ENCODE measurements at regions not wholly inside any gene's neighbourhood (a gene's known extent, or its start where the extent isn't known, plus 50 kb on each side); places are given as distances from the start of the nearest gene placed in this dataset.

DNA sequence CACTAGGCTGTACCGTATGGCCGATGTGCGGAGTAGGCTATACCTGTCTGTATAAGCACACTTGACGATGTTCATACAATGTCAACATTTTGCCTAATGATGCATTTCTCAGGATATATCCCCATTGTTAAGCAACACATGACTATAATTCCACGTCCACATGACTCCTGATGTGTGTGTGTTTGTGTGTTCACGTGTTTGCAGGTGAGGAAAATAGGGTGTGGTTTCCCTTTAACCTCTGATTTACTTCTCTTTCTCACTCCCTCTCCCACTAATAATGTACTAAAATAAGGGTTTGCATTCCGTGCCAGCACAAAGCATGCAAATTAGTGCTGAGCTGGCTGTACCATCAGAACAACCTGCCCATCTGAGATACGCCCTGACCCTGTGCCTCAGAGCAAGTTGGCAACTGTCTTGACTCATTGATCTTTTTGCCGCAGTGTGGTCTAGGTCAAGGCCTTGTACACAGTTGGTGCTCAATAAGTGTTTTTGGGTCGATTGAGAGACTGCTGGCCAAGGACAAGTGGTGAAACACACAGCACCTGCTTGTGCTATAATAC, 64.6 kb upstream of the DOCK1 start:
- Histone ChIP-seq H3K9me3 (ENCODE audit: control insufficient read depth in 2 of 3, insufficient read depth in 1 of 3, low read length in 3 of 3) (no peaks in the 10 kb centered on the region), H3K36me3 (ENCODE audit: control insufficient read depth in 2 of 3, insufficient read depth in 3 of 3, low read length in 3 of 3) (no peaks in the 10 kb centered on the region), H3K9ac (ENCODE audit: low read length in 3 of 3) (no peak overlapping the region), H3K27ac (ENCODE audit: low read depth in 2 of 2, low read length in 2 of 2) (peak overlapping the region in 1 of 2 donors; percentile 38), H3K27me3 (ENCODE audit: control insufficient read depth, insufficient read depth, low read length) (no peaks in the 10 kb centered on the region), H3K4me1 (ENCODE audit: control insufficient read depth in 2 of 3, insufficient read depth in 2 of 3, low read depth in 1 of 3, low read length in 3 of 3) (peaks cover 4 to 11% (median 5%) of the 10 kb centered on the region in 3 donors), H3K4me3 (ENCODE audit: low read length in 3 of 3) (no peak overlapping the region)
- DNase-seq = peak in 1 of 5 donors; percentile 9
- no peak for FAIRE-seq
- intact Hi-C loops (cut with DNase I) = no loop called here
- TF ChIP-seq CTCF (IDR thresholded peaks at IDR 0.05; ENCODE audit: borderline replicate concordance, extremely low read depth, insufficient read depth) = no peak

- H3K4me1 ChIP-seq (ENCODE audit: control insufficient read depth in 2 of 3, insufficient read depth in 2 of 3, low read depth in 1 of 3, low read length in 3 of 3) = peaks cover 4 to 11% (median 5%) of the 10 kb centered on the region in 3 donors
- no peaks in the 10 kb centered on the region for H3K27me3 ChIP-seq (ENCODE audit: control insufficient read depth, insufficient read depth, low read length)
- no peak for FAIRE-seq
- no peaks in the 10 kb centered on the region for H3K9me3 ChIP-seq (ENCODE audit: control insufficient read depth in 2 of 3, insufficient read depth in 1 of 3, low read length in 3 of 3)
- intact Hi-C loops (cut with DNase I) = no loop called here
- TF ChIP-seq CTCF (IDR thresholded peaks at IDR 0.05; ENCODE audit: borderline replicate concordance, extremely low read depth, insufficient read depth) = no peak
- no peak for DNase-seq
- H3K36me3 ChIP-seq (ENCODE audit: control insufficient read depth in 2 of 3, insufficient read depth in 3 of 3, low read length in 3 of 3) = no peaks in the 10 kb centered on the region
- no peak overlapping the region for H3K9ac ChIP-seq (ENCODE audit: low read length in 3 of 3)
- H3K4me3 ChIP-seq (ENCODE audit: low read length in 3 of 3) = no peak overlapping the region
- no peak overlapping the region for H3K27ac ChIP-seq (ENCODE audit: low read depth in 2 of 2, low read length in 2 of 2)
These were observed 63.8 kb upstream of the DOCK1 start for GRCh38 chr10:126841341-126841895.

DNA sequence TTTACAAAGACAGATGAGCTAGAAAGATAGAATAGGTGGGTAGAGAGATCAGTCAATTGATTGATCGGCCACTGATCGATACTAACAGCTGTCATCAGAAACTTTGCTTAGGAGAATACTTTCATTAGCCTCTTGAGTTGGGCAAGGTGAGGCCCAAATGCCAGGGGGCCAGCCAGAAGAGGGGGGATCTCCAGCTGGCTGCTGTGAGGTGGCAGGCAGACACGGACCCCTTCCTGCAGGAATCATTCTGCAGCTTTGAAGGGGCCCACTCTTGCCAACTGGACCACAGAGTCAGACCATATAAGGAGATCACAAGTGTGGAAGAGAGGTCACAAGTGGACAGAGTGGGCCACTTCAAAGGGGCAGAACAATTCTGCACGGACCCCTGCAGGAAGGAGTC, 62.9 kb upstream of the DOCK1 start:
- intact Hi-C loops (cut with DNase I) = no loop called here
- H3K27ac ChIP-seq (ENCODE audit: low read depth in 2 of 2, low read length in 2 of 2) = no peak overlapping the region
- no peaks in the 10 kb centered on the region for H3K36me3 ChIP-seq (ENCODE audit: control insufficient read depth in 2 of 3, insufficient read depth in 3 of 3, low read length in 3 of 3)
- TF ChIP-seq CTCF (IDR thresholded peaks at IDR 0.05; ENCODE audit: borderline replicate concordance, extremely low read depth, insufficient read depth) = no peak
- no peak overlapping the region for H3K9ac ChIP-seq (ENCODE audit: low read length in 3 of 3)
- no peak overlapping the region for H3K4me3 ChIP-seq (ENCODE audit: low read length in 3 of 3)
- DNase-seq = no peak
- H3K9me3 ChIP-seq (ENCODE audit: control insufficient read depth in 2 of 3, insufficient read depth in 1 of 3, low read length in 3 of 3) = no peaks in the 10 kb centered on the region
- no peaks in the 10 kb centered on the region for H3K27me3 ChIP-seq (ENCODE audit: control insufficient read depth, insufficient read depth, low read length)
- FAIRE-seq = no peak
- peaks cover 4 to 11% (median 5%) of the 10 kb centered on the region in 3 donors for H3K4me1 ChIP-seq (ENCODE audit: control insufficient read depth in 2 of 3, insufficient read depth in 2 of 3, low read depth in 1 of 3, low read length in 3 of 3)
